RWPE2 (cell line): ENCODE measurements at regions not wholly inside any gene's neighbourhood (a gene's known extent, or its start where the extent isn't known, plus 50 kb on each side); places are given as distances from the start of the nearest gene placed in this dataset.

ENCODE experiments used
- ATAC-seq: fragments of 200-7000 bp; cut with Tn5 transposase; 3 replicates; pipeline ENCODE4 v1.9.1; 2021; ENCODE audit warnings: low read depth
- DNase-seq: peaks from one replicate; pipeline ENCODE4 v3.0.0-alpha.2; 2020; ENCODE audit warnings: low spot score
- H3K27ac ChIP-seq: fragments of 450-650 bp; 2 replicates; pipeline ENCODE4 v1.5.1; 2017; ENCODE audit warnings: mild to moderate bottlenecking; ENCODE audit not compliant: poor library complexity, severe bottlenecking
- H3K27me3 ChIP-seq: fragments of 250-450 bp; sonication (Bioruptor Pico); 2 replicates; pipeline ENCODE4 v1.5.1; 2021; ENCODE audit warnings: mild to moderate bottlenecking, moderate library complexity; ENCODE audit not compliant: insufficient read depth, poor library complexity, severe bottlenecking
- H3K36me3 ChIP-seq: fragments of 250-450 bp; sonication (Bioruptor Pico); 2 replicates; pipeline ENCODE4 v1.5.1; 2020; ENCODE audit warnings: low read depth, mild to moderate bottlenecking, moderate library complexity
- H3K4me1 ChIP-seq: fragments of 250-450 bp; sonication (Bioruptor Pico); 2 replicates; pipeline ENCODE4 v1.5.1; 2021; ENCODE audit warnings: mild to moderate bottlenecking, moderate library complexity; ENCODE audit not compliant: insufficient read depth, poor library complexity, severe bottlenecking
- H3K4me3 ChIP-seq: fragments of 250-450 bp; sonication (Bioruptor Pico); 2 replicates; pipeline ENCODE4 v1.5.1; 2021; ENCODE audit warnings: mild to moderate bottlenecking, moderate library complexity; ENCODE audit not compliant: severe bottlenecking
- H3K9me3 ChIP-seq: fragments of 250-450 bp; sonication (Bioruptor Pico); 2 replicates; pipeline ENCODE4 v1.5.1; 2021; ENCODE audit warnings: mild to moderate bottlenecking, moderate library complexity; ENCODE audit not compliant: severe bottlenecking
- CTCF ChIP-seq: fragments of 450-650 bp; IDR thresholded peaks from one replicate; pipeline ENCODE4 v1.5.1; 2017; ENCODE audit warnings: mild to moderate bottlenecking, moderate library complexity; ENCODE audit not compliant: poor library complexity, severe bottlenecking

DNA sequence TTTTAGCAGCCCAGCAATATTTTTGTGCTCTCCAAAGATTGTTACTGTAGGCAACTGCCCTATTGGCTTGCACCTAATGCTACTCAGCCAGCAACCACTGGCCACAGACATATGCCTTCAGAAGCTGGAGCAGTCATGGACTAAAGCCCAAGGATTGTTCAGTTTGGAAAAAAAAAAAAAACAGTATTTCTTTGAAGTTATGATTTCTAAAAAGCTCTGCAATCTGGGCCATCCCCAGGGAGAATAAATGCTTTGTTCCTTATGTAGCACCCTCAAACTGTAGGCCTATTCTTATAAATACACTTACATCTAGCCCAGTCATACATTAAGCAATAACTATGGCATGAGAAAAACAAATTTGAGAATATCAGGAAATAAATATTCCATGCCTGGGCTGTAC is 2190.5 kb upstream of the RAG2 start:
- ATAC-seq, result no peak

GRCh38 chr11:38784164-38784563 is 2186.1 kb upstream of the RAG2 start:
- DNase-seq (no peak), ATAC-seq (no peak)
- Histone ChIP-seq H3K27ac (no peak overlapping the region), H3K4me3 (no peak overlapping the region), H3K4me1 (no peaks in the 10 kb centered on the region), H3K9me3 (no peaks in the 10 kb centered on the region), H3K27me3 (no peaks in the 10 kb centered on the region), H3K36me3 (no peaks in the 10 kb centered on the region)
- TF ChIP-seq CTCF, result no peak

More for the DNA sequence above, 2190.5 kb upstream of the RAG2 start:
- Histone ChIP-seq H3K36me3 (no peaks in the 10 kb centered on the region), H3K27me3 (no peaks in the 10 kb centered on the region), H3K9me3 (no peaks in the 10 kb centered on the region), H3K4me1 (no peaks in the 10 kb centered on the region), H3K27ac (no peak overlapping the region), H3K4me3 (no peak overlapping the region)
- TF ChIP-seq CTCF, result no peak
- no peak for DNase-seq

DNA sequence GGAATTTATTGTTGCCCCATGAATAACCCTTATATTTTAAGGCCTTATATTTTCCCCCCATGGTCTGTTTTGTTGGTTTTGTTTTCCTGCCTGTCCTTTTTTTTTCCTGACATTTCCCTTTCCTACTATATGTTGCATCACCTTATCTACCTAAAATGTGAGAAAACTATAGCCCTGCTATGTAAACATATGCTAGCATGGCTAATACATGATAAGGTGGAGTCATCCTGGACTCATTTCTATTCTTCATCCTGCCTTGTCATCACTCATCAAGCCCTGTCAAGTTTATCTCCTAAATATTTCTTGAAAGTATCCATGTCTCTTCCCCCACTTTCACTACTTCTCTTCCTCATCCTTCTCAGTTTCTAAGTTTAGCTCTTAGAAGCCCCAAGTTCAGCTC is 2168.8 kb upstream of the RAG2 start:
- Histone ChIP-seq H3K9me3 (no peaks in the 10 kb centered on the region), H3K27me3 (no peaks in the 10 kb centered on the region), H3K4me1 (no peaks in the 10 kb centered on the region), H3K27ac (no peak overlapping the region), H3K36me3 (no peaks in the 10 kb centered on the region), H3K4me3 (no peak overlapping the region)
- DNase-seq (no peak), ATAC-seq (no peak)
- no peak for TF ChIP-seq CTCF

GRCh38 chr11:38759394-38759793 is 2161.4 kb upstream of the RAG2 start:
- DNase-seq (no peak), ATAC-seq (no peak)
- H3K4me3 ChIP-seq, result no peak overlapping the region
- H3K9me3 ChIP-seq, result no peaks in the 10 kb centered on the region
- no peaks in the 10 kb centered on the region for H3K4me1 ChIP-seq
- TF ChIP-seq CTCF, result no peak
- no peak overlapping the region for H3K27ac ChIP-seq
- H3K27me3 ChIP-seq, result no peaks in the 10 kb centered on the region
- H3K36me3 ChIP-seq, result no peaks in the 10 kb centered on the region

GRCh38 chr11:38756537-38756936 is 2158.5 kb upstream of the RAG2 start:
- no peak for ATAC-seq
- H3K27me3 ChIP-seq, result no peaks in the 10 kb centered on the region
- no peaks in the 10 kb centered on the region for H3K9me3 ChIP-seq
- no peak overlapping the region for H3K4me3 ChIP-seq
- DNase-seq, result no peak
- H3K36me3 ChIP-seq, result no peaks in the 10 kb centered on the region
- H3K27ac ChIP-seq, result no peak overlapping the region
- H3K4me1 ChIP-seq, result no peaks in the 10 kb centered on the region
- TF ChIP-seq CTCF, result no peak
